ENCODE measurements at regions not wholly inside any gene's neighbourhood (a gene's known extent, or its start where the extent isn't known, plus 50 kb on each side); places are given as distances from the start of the nearest gene placed in this dataset.
"Not testable (repeated sequence)": the region's sequence is repeated elsewhere in the genome, so short reads cannot be mapped to it uniquely, and the experiment has no call there.

- Histone ChIP-seq H3K36me3 (ENCODE audit: low read depth, missing control alignments) (no peaks in the 10 kb centered on the region), H3K27me3 (no peaks in the 10 kb centered on the region), H3K4me3 (no peak overlapping the region), H3K27ac (no peak overlapping the region), H3K9me3 (no peaks in the 10 kb centered on the region), H3K4me1 (no peaks in the 10 kb centered on the region)
- WGBS, 2 donors: 45 to 59% methylated on average over 2 of the region's 2 CpGs
- intact Hi-C loops (cut with DNase I; ENCODE audit: low total_unique reads): no loop called here
- TF ChIP-seq CTCF (IDR thresholded peaks at IDR 0.05): no peak
- no peak for DNase-seq
Measured at GRCh38 chr11:81959341-81959740, 774.3 kb downstream of the FAM181B start.

- H3K36me3 ChIP-seq (ENCODE audit: low read depth, missing control alignments); intact Hi-C loops (cut with DNase I; ENCODE audit: low total_unique reads); H3K4me1 ChIP-seq; H3K9me3 ChIP-seq; H3K4me3 ChIP-seq; H3K27ac ChIP-seq; H3K27me3 ChIP-seq; DNase-seq: not testable (repeated sequence)
- WGBS, 2 donors: 94 to 96% methylated on average over 6 of the region's 6 CpGs
Measured at GRCh38 chr11:81954301-81954700, 779.4 kb downstream of the FAM181B start.

GRCh38 chr11:81946831-81947230, 786.8 kb downstream of the FAM181B start:
- H3K9me3 ChIP-seq: no peaks in the 10 kb centered on the region
- no peaks in the 10 kb centered on the region for H3K27me3 ChIP-seq
- TF ChIP-seq POLR2A (IDR thresholded peaks at IDR 0.05) (no peak), CTCF (IDR thresholded peaks at IDR 0.05) (no peak)
- H3K4me1 ChIP-seq: no peaks in the 10 kb centered on the region
- no peak overlapping the region for H3K27ac ChIP-seq
- intact Hi-C loops (cut with DNase I; ENCODE audit: low total_unique reads): no loop called here
- H3K4me3 ChIP-seq: no peak overlapping the region
- H3K36me3 ChIP-seq (ENCODE audit: low read depth, missing control alignments): no peaks in the 10 kb centered on the region
- WGBS, 2 donors: 87 to 90% methylated on average over 3 of the region's 3 CpGs
- DNase-seq: no peak

- 65 to 72% methylated on average over 2 of the region's 2 CpGs for WGBS, 2 donors
- Histone ChIP-seq H3K4me3 (no peak overlapping the region), H3K36me3 (ENCODE audit: low read depth, missing control alignments) (no peaks in the 10 kb centered on the region), H3K4me1 (no peaks in the 10 kb centered on the region), H3K9me3 (no peaks in the 10 kb centered on the region), H3K27me3 (no peaks in the 10 kb centered on the region), H3K27ac (no peak overlapping the region)
- no peak for DNase-seq
- TF ChIP-seq CTCF (IDR thresholded peaks at IDR 0.05) (no peak), POLR2A (IDR thresholded peaks at IDR 0.05) (no peak)
- intact Hi-C loops (cut with DNase I; ENCODE audit: low total_unique reads): no loop called here
Measured at GRCh38 chr11:81942646-81943045, 791.0 kb downstream of the FAM181B start.

GRCh38 chr11:81941998-81942397, 791.7 kb downstream of the FAM181B start:
- intact Hi-C loops (cut with DNase I; ENCODE audit: low total_unique reads): no loop called here
- H3K27ac ChIP-seq: no peak overlapping the region
- no peaks in the 10 kb centered on the region for H3K36me3 ChIP-seq (ENCODE audit: low read depth, missing control alignments)
- no peaks in the 10 kb centered on the region for H3K9me3 ChIP-seq
- H3K4me1 ChIP-seq: no peaks in the 10 kb centered on the region
- 31 to 41% methylated on average over 2 of the region's 2 CpGs for WGBS, 2 donors
- TF ChIP-seq CTCF (IDR thresholded peaks at IDR 0.05) (no peak), POLR2A (IDR thresholded peaks at IDR 0.05) (no peak)
- no peaks in the 10 kb centered on the region for H3K27me3 ChIP-seq
- DNase-seq: no peak
- H3K4me3 ChIP-seq: no peak overlapping the region
